Transverse colon (tissue), 4 donors: ENCODE measurements at regions not wholly inside any gene's neighbourhood (a gene's known extent, or its start where the extent isn't known, plus 50 kb on each side); places are given as distances from the start of the nearest gene placed in this dataset.

Experiments used
- DNase-seq: peaks from one replicate; pipeline ENCODE4 v3.0.0-alpha.2; 2019
- H3K27ac ChIP-seq, 4 donors: fragments of 200-600 bp; sonication (generic); 2 replicates each; pipeline ENCODE4 v1.5.1; 2016 to 2018; ENCODE audit warnings: inconsistent platforms in 4 of 4
- H3K27me3 ChIP-seq: fragments of 200-600 bp; sonication (generic); 2 replicates; pipeline ENCODE4 v1.5.1; 2017; ENCODE audit warnings: inconsistent platforms
- H3K36me3 ChIP-seq, 4 donors: fragments of 200-600 bp; sonication (generic); 2 replicates each; pipeline ENCODE4 v1.5.1; 2017 to 2019; ENCODE audit warnings: inconsistent platforms in 4 of 4
- H3K4me1 ChIP-seq, 4 donors: fragments of 200-600 bp; sonication (generic); 2 replicates each; pipeline ENCODE4 v1.5.1; 2017 to 2020; ENCODE audit warnings: inconsistent platforms in 4 of 4
- H3K4me3 ChIP-seq, 4 donors: fragments of 200-600 bp; sonication (generic); 1 replicate in 1 of 4; 2 replicates in 3 of 4; pipeline versions ENCODE4 v1.5.1 to v1.6.1; 2017 to 2019; ENCODE audit warnings: inconsistent platforms in 4 of 4
- H3K9me3 ChIP-seq, 2 donors: fragments of 200-600 bp; sonication (generic); 2 replicates each; pipeline ENCODE4 v1.5.1; 2017 to 2019; ENCODE audit warnings: inconsistent platforms in 2 of 2
- CTCF ChIP-seq, 5 experiments: fragments of 200-600 bp in 3 of 5; fragments of 450-650 bp in 2 of 5; sonication (generic) in 3 of 5; IDR thresholded peaks; 1 replicate in 2 of 5; 2 replicates in 3 of 5; pipeline ENCODE4 v1.5.1; 2016 to 2017; ENCODE audit warnings: antibody characterized with exemption in 5 of 5, inconsistent platforms in 3 of 5, mild to moderate bottlenecking in 2 of 5, moderate library complexity in 1 of 5
- EP300 ChIP-seq: sonication (generic); formaldehyde crosslinking; IDR thresholded peaks from one replicate; pipeline ENCODE4 v1.6.1; 2017; ENCODE audit warnings: antibody characterized with exemption, low read depth
- POLR2A ChIP-seq: fragments of 450-650 bp; IDR thresholded peaks from one replicate; pipeline ENCODE4 v1.6.1; 2016; ENCODE audit warnings: antibody characterized with exemption, mild to moderate bottlenecking, moderate library complexity
- POLR2AphosphoS5 ChIP-seq, 3 donors: sonication (generic); formaldehyde crosslinking; IDR thresholded peaks; one replicate each; pipeline ENCODE4 v1.6.1; 2016; ENCODE audit warnings: antibody characterized with exemption in 3 of 3
- WGBS, 2 donors: methylation state at CpG; one replicate each; pipeline ENCODE4 v1.1.5; 2018; ENCODE audit warnings: low coverage in 1 of 2; 5-methylcytosine and 5-hydroxymethylcytosine counted together
- in situ Hi-C, 4 donors: fragments of 200-750 bp; cut with MboI; loops; one replicate each; pipeline versions ENCODE4 v1.15.0 to v1.15.1; 2017; ENCODE audit warnings: low sequenced_read_pairs in 3 of 4, low pct_ligation_motif_present in 1 of 4, low pct_unique_long_range_greater_than_20kb in 1 of 4
- intact Hi-C: fragments of 100-400 bp; cut with DNase I; formaldehyde crosslinking; loops from one replicate; pipeline ENCODE4 v1.15.1; 2023; ENCODE audit warnings: low total_unique reads

GRCh38 chr21:41580758-41581554, 73.0 kb upstream of the TMPRSS2 start:
- Histone ChIP-seq H3K9me3 (peaks cover 6 to 7% of the 10 kb centered on the region in 2 donors), H3K36me3 (no peaks in the 10 kb centered on the region), H3K27me3 (no peaks in the 10 kb centered on the region), H3K27ac (peak overlapping the region; percentile 88 to 90 (median 89)), H3K4me3 (peak overlapping the region in 3 of 4 donors; percentile 5 to 32 (median 13)), H3K4me1 (peaks cover 0 to 49% (median 24%) of the 10 kb centered on the region in 4 donors)
- WGBS, 2 donors: 57 to 86% methylated on average over 1 to 13 of the region's 13 CpGs
- TF ChIP-seq POLR2AphosphoS5 (IDR thresholded peaks at IDR 0.05) (peak in 2 of 3 donors; percentile 81 to 87), POLR2A (peak; percentile 78), CTCF (IDR thresholded peaks at IDR 0.05) (no peak)
- intact Hi-C loops: no loop called here
- peak; percentile 85 for DNase-seq
- in situ Hi-C loops: no loop called here

DNA sequence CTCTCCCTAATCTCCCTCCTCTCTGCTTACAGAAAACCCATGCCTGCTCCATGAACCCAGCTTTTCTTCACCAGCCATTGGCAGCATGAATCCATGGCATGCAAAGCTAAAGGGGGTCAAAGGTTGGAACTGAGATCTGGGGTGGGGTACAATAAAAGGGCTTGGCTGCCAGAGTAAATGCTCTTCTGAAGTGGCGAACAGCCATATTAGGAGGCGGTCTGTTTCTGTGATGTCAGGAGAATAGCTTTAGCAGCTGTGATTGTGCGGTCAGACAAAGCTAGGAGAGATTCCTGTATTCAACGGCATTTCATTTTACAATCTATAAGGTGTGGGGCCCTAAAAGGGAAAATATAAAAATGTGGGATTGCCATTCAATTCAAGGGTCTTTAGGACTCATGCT, 71.7 kb upstream of the TMPRSS2 start:
- WGBS, 2 donors: 27 to 29% methylated on average over 3 to 4 of the region's 4 CpGs
- intact Hi-C loops: no loop called here

GRCh38 chr21:41578716-41579115, 70.8 kb upstream of the TMPRSS2 start:
- TF ChIP-seq POLR2A: no peak
- TF ChIP-seq EP300: no peak
- TF ChIP-seq CTCF (IDR thresholded peaks at IDR 0.05): no peak
- no peak for TF ChIP-seq POLR2AphosphoS5 (IDR thresholded peaks at IDR 0.05)
- Histone ChIP-seq H3K27me3 (no peaks in the 10 kb centered on the region), H3K36me3 (no peaks in the 10 kb centered on the region), H3K4me3 (no peak overlapping the region), H3K27ac (peak overlapping the region; percentile 88 to 90 (median 89)), H3K9me3 (peaks cover 6 to 7% of the 10 kb centered on the region in 2 donors), H3K4me1 (peaks cover 0 to 55% (median 25%) of the 10 kb centered on the region in 4 donors)
- in situ Hi-C loops: no loop called here
- WGBS, 2 donors: 38 to 46% methylated on average over 2 of the region's 2 CpGs
- intact Hi-C loops: no loop called here
- DNase-seq: no peak

More for the DNA sequence above, 71.7 kb upstream of the TMPRSS2 start:
- Histone ChIP-seq H3K4me3 (peak overlapping the region in 1 of 4 donors; percentile 32), H3K36me3 (no peaks in the 10 kb centered on the region), H3K4me1 (peaks cover 0 to 52% (median 24%) of the 10 kb centered on the region in 4 donors), H3K27me3 (no peaks in the 10 kb centered on the region), H3K9me3 (peaks cover 6 to 7% of the 10 kb centered on the region in 2 donors), H3K27ac (peak overlapping the region; percentile 88 to 90 (median 89))
- in situ Hi-C loops: no loop called here
- TF ChIP-seq EP300: peak; percentile 16
- TF ChIP-seq POLR2A: peak; percentile 82
- no peak for TF ChIP-seq CTCF (IDR thresholded peaks at IDR 0.05)
- peak in 2 of 3 donors; percentile 89 to 91 for TF ChIP-seq POLR2AphosphoS5 (IDR thresholded peaks at IDR 0.05)
- peak; percentile 79 for DNase-seq

- WGBS, 2 donors: 67 to 89% methylated on average over 1 of the region's 1 CpG
- peak overlapping the region; percentile 88 to 90 (median 89) for H3K27ac ChIP-seq
- TF ChIP-seq POLR2A: no peak
- TF ChIP-seq CTCF (IDR thresholded peaks at IDR 0.05): no peak
- TF ChIP-seq POLR2AphosphoS5 (IDR thresholded peaks at IDR 0.05): no peak
- TF ChIP-seq EP300: no peak
- no peak overlapping the region for H3K4me3 ChIP-seq
- intact Hi-C loops (no loop called here), in situ Hi-C loops (no loop called here)
- DNase-seq: no peak
- peaks cover 6 to 7% of the 10 kb centered on the region in 2 donors for H3K9me3 ChIP-seq
- no peaks in the 10 kb centered on the region for H3K27me3 ChIP-seq
- peaks cover 0 to 60% (median 25%) of the 10 kb centered on the region in 4 donors for H3K4me1 ChIP-seq
- no peaks in the 10 kb centered on the region for H3K36me3 ChIP-seq
Measured at GRCh38 chr21:41578083-41578482, 70.1 kb upstream of the TMPRSS2 start.
